ENCODE measurements at regions not wholly inside any gene's neighbourhood (a gene's known extent, or its start where the extent isn't known, plus 50 kb on each side); places are given as distances from the start of the nearest gene placed in this dataset.

- no peaks in the 10 kb centered on the region for H3K9me3 Mint-ChIP-seq
- Histone ChIP-seq H3K9me3 (ENCODE audit: low read depth) (no peaks in the 10 kb centered on the region), H3K4me3 (no peak overlapping the region), H3K27me3 (no peaks in the 10 kb centered on the region), H4K20me1 (ENCODE audit: low read depth) (no peaks in the 10 kb centered on the region), H3K9ac (no peak overlapping the region), H3K27ac (no peak overlapping the region), H3K4me2 (no peak overlapping the region), H3K79me2 (ENCODE audit: low read depth) (no peaks in the 10 kb centered on the region), H2AFZ (replicated peaks) (peak overlapping the region; percentile 10), H3K36me3 (no peaks in the 10 kb centered on the region), H3K4me1 (no peaks in the 10 kb centered on the region), H3F3A (ENCODE audit: low read depth) (no peaks in the 10 kb centered on the region)
- H3K27ac Mint-ChIP-seq: no peak overlapping the region
- H3K36me3 Mint-ChIP-seq: no peaks in the 10 kb centered on the region
- no peak overlapping the region for H3K4me3 Mint-ChIP-seq
- no peaks in the 10 kb centered on the region for H3K27me3 Mint-ChIP-seq (ENCODE audit: insufficient read depth, low read depth)
- peaks cover 3% of the 10 kb centered on the region for H3K4me1 Mint-ChIP-seq
- no peak for TF ChIP-seq EZH2 (IDR thresholded peaks at IDR 0.05)
- TF ChIP-seq CTCF (IDR thresholded peaks at IDR 0.05): no peak
- no peak for TF ChIP-seq EZH2phosphoT487 (IDR thresholded peaks at IDR 0.05)
- peak; percentile 8 for DNase-seq (ENCODE audit: low spot score)
Observed at GRCh38 chr3:106720510-106720909, 656.7 kb upstream of the CCDC54 start.

- Histone ChIP-seq H3K27ac (no peak overlapping the region), H3K9ac (no peak overlapping the region), H3K36me3 (no peaks in the 10 kb centered on the region), H3K79me2 (ENCODE audit: low read depth) (no peaks in the 10 kb centered on the region), H2AFZ (replicated peaks) (no peak overlapping the region), H3K4me1 (no peaks in the 10 kb centered on the region), H3K4me3 (no peak overlapping the region), H3K9me3 (ENCODE audit: low read depth) (no peaks in the 10 kb centered on the region), H3K4me2 (no peak overlapping the region), H3K27me3 (no peaks in the 10 kb centered on the region), H3F3A (ENCODE audit: low read depth) (no peaks in the 10 kb centered on the region), H4K20me1 (ENCODE audit: low read depth) (no peaks in the 10 kb centered on the region)
- Mint-ChIP-seq H3K27me3 (ENCODE audit: insufficient read depth, low read depth) (no peaks in the 10 kb centered on the region), H3K36me3 (no peaks in the 10 kb centered on the region), H3K9me3 (no peaks in the 10 kb centered on the region), H3K4me1 (peaks cover 33% of the 10 kb centered on the region), H3K4me3 (no peak overlapping the region), H3K27ac (no peak overlapping the region)
- TF ChIP-seq EZH2phosphoT487 (IDR thresholded peaks at IDR 0.05): no peak
- TF ChIP-seq EZH2 (IDR thresholded peaks at IDR 0.05): no peak
- no peak for DNase-seq (ENCODE audit: low spot score)
Observed at GRCh38 chr3:106725566-106725965, 651.7 kb upstream of the CCDC54 start.

GRCh38 chr3:106728315-106729098 is 648.7 kb upstream of the CCDC54 start:
- Histone ChIP-seq H3K27me3 (no peaks in the 10 kb centered on the region), H3K79me2 (ENCODE audit: low read depth) (no peaks in the 10 kb centered on the region), H3K4me3 (no peak overlapping the region), H3K9ac (no peak overlapping the region), H3K4me1 (no peaks in the 10 kb centered on the region), H3K27ac (no peak overlapping the region), H3K36me3 (no peaks in the 10 kb centered on the region), H4K20me1 (ENCODE audit: low read depth) (no peaks in the 10 kb centered on the region), H3K4me2 (no peak overlapping the region), H3F3A (ENCODE audit: low read depth) (no peaks in the 10 kb centered on the region), H3K9me3 (ENCODE audit: low read depth) (no peaks in the 10 kb centered on the region), H2AFZ (replicated peaks) (peak overlapping the region; percentile 5)
- DNase-seq (ENCODE audit: low spot score): no peak
- H3K4me1 Mint-ChIP-seq: peaks cover 33% of the 10 kb centered on the region
- no peak overlapping the region for H3K4me3 Mint-ChIP-seq
- H3K36me3 Mint-ChIP-seq: no peaks in the 10 kb centered on the region
- TF ChIP-seq EZH2phosphoT487 (IDR thresholded peaks at IDR 0.05): no peak
- no peak for TF ChIP-seq CTCF (IDR thresholded peaks at IDR 0.05)
- TF ChIP-seq EZH2 (IDR thresholded peaks at IDR 0.05): no peak
- H3K27me3 Mint-ChIP-seq (ENCODE audit: insufficient read depth, low read depth): no peaks in the 10 kb centered on the region
- H3K9me3 Mint-ChIP-seq: no peaks in the 10 kb centered on the region
- H3K27ac Mint-ChIP-seq: peak overlapping the region; percentile 97

- H3K4me3 Mint-ChIP-seq: no peak overlapping the region
- H3K9me3 ChIP-seq (ENCODE audit: low read depth): no peaks in the 10 kb centered on the region
- H3K27me3 Mint-ChIP-seq (ENCODE audit: insufficient read depth, low read depth): no peaks in the 10 kb centered on the region
- H3K36me3 Mint-ChIP-seq: no peaks in the 10 kb centered on the region
- no peak for DNase-seq (ENCODE audit: low spot score)
- no peak overlapping the region for H3K9ac ChIP-seq
- H3K4me2 ChIP-seq: no peak overlapping the region
- peaks cover 33% of the 10 kb centered on the region for H3K4me1 Mint-ChIP-seq
- no peaks in the 10 kb centered on the region for H3K27me3 ChIP-seq
- H4K20me1 ChIP-seq (ENCODE audit: low read depth): no peaks in the 10 kb centered on the region
- no peaks in the 10 kb centered on the region for H3K36me3 ChIP-seq
- H3F3A ChIP-seq (ENCODE audit: low read depth): no peaks in the 10 kb centered on the region
- no peak overlapping the region for H3K4me3 ChIP-seq
- no peaks in the 10 kb centered on the region for H3K9me3 Mint-ChIP-seq
- no peak overlapping the region for H3K27ac ChIP-seq
- H2AFZ ChIP-seq (replicated peaks): no peak overlapping the region
- no peaks in the 10 kb centered on the region for H3K4me1 ChIP-seq
- H3K79me2 ChIP-seq (ENCODE audit: low read depth): no peaks in the 10 kb centered on the region
- peak overlapping the region; percentile 97 for H3K27ac Mint-ChIP-seq
- TF ChIP-seq CTCF (IDR thresholded peaks at IDR 0.05): no peak
- TF ChIP-seq EZH2phosphoT487 (IDR thresholded peaks at IDR 0.05): no peak
- no peak for TF ChIP-seq EZH2 (IDR thresholded peaks at IDR 0.05)
Observed at GRCh38 chr3:106729481-106729880, 647.8 kb upstream of the CCDC54 start.

All from neural progenitor cell (in vitro differentiated cells).